ENCODE measurements at regions not wholly inside any gene's neighbourhood (a gene's known extent, or its start where the extent isn't known, plus 50 kb on each side); places are given as distances from the start of the nearest gene placed in this dataset.

DNA sequence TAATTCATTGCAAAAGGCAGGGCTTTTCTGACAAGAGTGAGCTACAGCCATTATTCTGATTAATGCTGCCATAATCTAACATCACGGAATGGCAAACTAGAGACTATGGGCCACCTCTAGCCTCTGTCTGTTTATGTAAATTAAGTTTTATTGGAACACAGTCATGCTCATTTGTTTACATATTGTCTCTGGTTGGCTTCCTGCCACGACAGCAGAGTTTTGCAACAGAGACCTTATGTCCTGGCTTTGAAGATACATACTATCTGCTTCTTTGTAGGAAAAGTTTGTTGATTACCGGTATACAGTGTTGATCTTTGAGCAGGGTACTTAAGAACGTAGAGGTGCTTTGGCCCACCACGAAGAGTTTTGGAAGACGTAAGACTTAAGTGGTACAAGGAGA is 715.9 kb upstream of the RBFOX1 start:
- intact Hi-C loops (cut with micrococcal nuclease; ENCODE audit: unreplicated experiment), result no loop called here
- Mint-ChIP-seq H3K4me3 (ENCODE audit: low read depth, unreplicated experiment) (no peak overlapping the region), H3K9me3 (ENCODE audit: low read depth, unreplicated experiment) (peaks cover 18% of the 10 kb centered on the region), H3K4me1 (ENCODE audit: low read depth, unreplicated experiment) (no peaks in the 10 kb centered on the region), H3K27me3 (ENCODE audit: unreplicated experiment) (no peaks in the 10 kb centered on the region), H3K27ac (ENCODE audit: unreplicated experiment) (no peak overlapping the region), H3K36me3 (ENCODE audit: insufficient read depth, unreplicated experiment) (no peaks in the 10 kb centered on the region)
- TF ChIP-seq CTCF (IDR thresholded peaks at IDR 0.05; ENCODE audit: unreplicated experiment), result no peak
- CTCF ChIA-PET, result no interaction called here
- no peak for DNase-seq
- BruUV-seq (replicated peaks), result no TSS peak

GRCh38 chr16:6615636-6616035 is 717.0 kb upstream of the RBFOX1 start:
- intact Hi-C loops (cut with micrococcal nuclease; ENCODE audit: unreplicated experiment), result no loop called here
- Mint-ChIP-seq H3K9me3 (ENCODE audit: low read depth, unreplicated experiment) (peaks cover 17% of the 10 kb centered on the region), H3K36me3 (ENCODE audit: insufficient read depth, unreplicated experiment) (no peaks in the 10 kb centered on the region), H3K27ac (ENCODE audit: unreplicated experiment) (no peak overlapping the region), H3K4me3 (ENCODE audit: low read depth, unreplicated experiment) (no peak overlapping the region), H3K4me1 (ENCODE audit: low read depth, unreplicated experiment) (no peaks in the 10 kb centered on the region), H3K27me3 (ENCODE audit: unreplicated experiment) (no peaks in the 10 kb centered on the region)
- no peak for TF ChIP-seq CTCF (IDR thresholded peaks at IDR 0.05; ENCODE audit: unreplicated experiment)
- no TSS peak for BruUV-seq (replicated peaks)
- CTCF ChIA-PET, result interaction anchor here (0.7 kb wide), 1 partner anchor 15 kb away, joined by 4 read pairs; no protein-coding TSS in a partner anchor
- DNase-seq, result no peak

GRCh38 chr16:6611535-6611934 is 721.1 kb upstream of the RBFOX1 start:
- BruUV-seq (replicated peaks), result no TSS peak
- no peak for TF ChIP-seq CTCF (IDR thresholded peaks at IDR 0.05; ENCODE audit: unreplicated experiment)
- H3K9me3 Mint-ChIP-seq (ENCODE audit: low read depth, unreplicated experiment), result peaks cover 15% of the 10 kb centered on the region
- no peak overlapping the region for H3K27ac Mint-ChIP-seq (ENCODE audit: unreplicated experiment)
- CTCF ChIA-PET, result no interaction called here
- no peaks in the 10 kb centered on the region for H3K4me1 Mint-ChIP-seq (ENCODE audit: low read depth, unreplicated experiment)
- no peaks in the 10 kb centered on the region for H3K27me3 Mint-ChIP-seq (ENCODE audit: unreplicated experiment)
- DNase-seq, result no peak
- H3K36me3 Mint-ChIP-seq (ENCODE audit: insufficient read depth, unreplicated experiment), result no peaks in the 10 kb centered on the region
- H3K4me3 Mint-ChIP-seq (ENCODE audit: low read depth, unreplicated experiment), result no peak overlapping the region
- intact Hi-C loops (cut with micrococcal nuclease; ENCODE audit: unreplicated experiment), result no loop called here

- TF ChIP-seq CTCF (IDR thresholded peaks at IDR 0.05; ENCODE audit: unreplicated experiment), result no peak
- Mint-ChIP-seq H3K4me3 (ENCODE audit: low read depth, unreplicated experiment) (no peak overlapping the region), H3K27ac (ENCODE audit: unreplicated experiment) (no peak overlapping the region), H3K4me1 (ENCODE audit: low read depth, unreplicated experiment) (no peaks in the 10 kb centered on the region), H3K9me3 (ENCODE audit: low read depth, unreplicated experiment) (peaks cover 12% of the 10 kb centered on the region), H3K27me3 (ENCODE audit: unreplicated experiment) (no peaks in the 10 kb centered on the region), H3K36me3 (ENCODE audit: insufficient read depth, unreplicated experiment) (no peaks in the 10 kb centered on the region)
- no peak for DNase-seq
- CTCF ChIA-PET, result no interaction called here
- no TSS peak for BruUV-seq (replicated peaks)
- intact Hi-C loops (cut with micrococcal nuclease; ENCODE audit: unreplicated experiment), result no loop called here
Observed at GRCh38 chr16:6605490-6605889, 727.2 kb upstream of the RBFOX1 start.

Data from Calu3 (cell line).